ENCODE measurements at regions not wholly inside any gene's neighbourhood (a gene's known extent, or its start where the extent isn't known, plus 50 kb on each side); places are given as distances from the start of the nearest gene placed in this dataset.

DNA sequence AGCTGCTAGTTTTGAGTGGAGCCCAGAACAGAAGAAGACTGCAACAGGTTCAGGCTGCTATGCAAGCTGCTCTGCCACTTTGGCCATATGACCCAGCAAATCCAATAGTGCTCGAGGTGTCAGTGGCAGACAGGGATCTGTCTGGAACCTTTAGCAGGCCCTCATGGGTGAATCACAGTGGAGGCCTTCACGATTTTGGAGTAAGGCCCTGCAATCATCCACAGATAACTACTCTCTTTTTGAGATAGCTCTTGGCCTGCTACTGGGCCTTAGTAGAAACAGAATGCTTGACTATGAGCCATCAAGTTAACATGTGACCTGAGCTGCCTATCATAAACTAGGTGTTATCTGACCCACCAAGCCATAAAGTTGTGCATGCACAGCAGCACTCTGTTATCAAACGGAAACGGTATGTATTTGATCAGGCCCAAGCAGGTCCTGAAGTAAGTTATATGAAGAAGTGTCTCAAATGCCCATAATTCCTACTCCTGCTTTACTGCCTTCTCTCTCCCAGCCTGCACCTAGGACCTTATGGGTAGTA lies 116.9 kb upstream of the CCDC196 start:
- H2AFZ ChIP-seq = no peak overlapping the region
- H3K27me3 ChIP-seq (ENCODE audit: insufficient read depth) = no peaks in the 10 kb centered on the region
- no peak for ATAC-seq
- Mint-ChIP-seq H3K27me3 (ENCODE audit: insufficient read depth, low read depth, poor library complexity) (no peaks in the 10 kb centered on the region), H3K9me3 (no peaks in the 10 kb centered on the region; the same call in 2 of the 3 replicates), H3K4me1 (peaks cover 3% of the 10 kb centered on the region; the same call in 1 of the 3 replicates), H3K4me3 (no peak overlapping the region), H3K27ac (no peak overlapping the region), H3K36me3 (ENCODE audit: low read depth) (no peaks in the 10 kb centered on the region)
- no peaks in the 10 kb centered on the region for H3F3A ChIP-seq (replicated peaks; ENCODE audit: low read depth)
- H4K20me1 ChIP-seq (replicated peaks; ENCODE audit: insufficient read depth) = no peaks in the 10 kb centered on the region
- H3K4me1 ChIP-seq (ENCODE audit: insufficient read depth) = no peaks in the 10 kb centered on the region
- no peak overlapping the region for H3K4me2 ChIP-seq
- H3K4me3 ChIP-seq = no peak overlapping the region
- DNase-seq (ENCODE audit: low spot score) = no peak
- no peak overlapping the region for H3K27ac ChIP-seq (ENCODE audit: low read depth)
- H3K79me2 ChIP-seq (replicated peaks; ENCODE audit: insufficient read depth) = no peaks in the 10 kb centered on the region
- H3K36me3 ChIP-seq (ENCODE audit: insufficient read depth) = no peaks in the 10 kb centered on the region
- TF ChIP-seq POLR2AphosphoS5 (IDR thresholded peaks at IDR 0.05; ENCODE audit: low read depth) (no peak), CTCF (conservative IDR thresholded peaks at IDR 0.05; ENCODE audit: low read depth in 2 of 2) (no peak), NANOG (IDR thresholded peaks at IDR 0.05; ENCODE audit: borderline replicate concordance) (no peak), EZH2phosphoT487 (IDR thresholded peaks at IDR 0.05; ENCODE audit: unreplicated experiment) (no peak), ZNF114 (CRISPR knock-in tag; IDR thresholded peaks at IDR 0.05) (no peak), ZNF331 (CRISPR knock-in tag; IDR thresholded peaks at IDR 0.05; ENCODE audit: low read depth) (no peak)
- peaks cover 6% of the 10 kb centered on the region; the same call in 1 of the 2 replicates for H3K9me2 ChIP-seq (ENCODE audit: insufficient read depth)

DNA sequence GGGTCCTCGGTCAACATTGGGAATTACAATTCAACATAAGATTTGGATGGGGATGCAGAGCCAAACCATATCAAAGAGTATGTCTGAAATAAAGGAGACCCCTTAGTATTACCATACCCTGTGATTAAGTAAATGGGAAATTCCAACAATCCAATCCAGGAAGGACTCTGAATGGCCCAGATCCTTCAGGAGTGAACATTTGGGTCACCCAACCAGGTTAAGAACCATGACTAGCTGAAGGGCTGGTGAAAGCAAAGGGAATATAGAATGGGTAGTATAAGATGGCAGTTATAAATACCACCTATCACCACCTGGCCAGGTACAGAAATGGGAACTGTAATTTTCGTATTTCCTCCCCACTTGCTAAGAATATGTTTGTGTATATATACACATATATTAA lies 114.4 kb upstream of the CCDC196 start:
- no peak overlapping the region for H3K4me3 ChIP-seq
- H3K27ac Mint-ChIP-seq = no peak overlapping the region
- no peaks in the 10 kb centered on the region for H3K27me3 Mint-ChIP-seq (ENCODE audit: insufficient read depth, low read depth, poor library complexity)
- peaks cover 7% of the 10 kb centered on the region; the same call in 1 of the 2 replicates for H3K4me1 ChIP-seq (ENCODE audit: insufficient read depth)
- H3F3A ChIP-seq (replicated peaks; ENCODE audit: low read depth) = no peaks in the 10 kb centered on the region
- H3K27ac ChIP-seq (ENCODE audit: low read depth) = no peak overlapping the region
- DNase-seq (ENCODE audit: low spot score) (no peak), ATAC-seq (no peak)
- H3K4me3 Mint-ChIP-seq = no peak overlapping the region
- no peak overlapping the region for H2AFZ ChIP-seq
- H4K20me1 ChIP-seq (replicated peaks; ENCODE audit: insufficient read depth) = no peaks in the 10 kb centered on the region
- peaks cover 4% of the 10 kb centered on the region; the same call in 2 of the 3 replicates for H3K4me1 Mint-ChIP-seq
- no peaks in the 10 kb centered on the region for H3K36me3 Mint-ChIP-seq (ENCODE audit: low read depth)
- H3K36me3 ChIP-seq (ENCODE audit: insufficient read depth) = no peaks in the 10 kb centered on the region
- H3K79me2 ChIP-seq (replicated peaks; ENCODE audit: insufficient read depth) = no peaks in the 10 kb centered on the region
- H3K4me2 ChIP-seq = no peak overlapping the region
- peaks cover 6% of the 10 kb centered on the region; the same call in 1 of the 2 replicates for H3K9me2 ChIP-seq (ENCODE audit: insufficient read depth)
- TF ChIP-seq, protein P1, sequence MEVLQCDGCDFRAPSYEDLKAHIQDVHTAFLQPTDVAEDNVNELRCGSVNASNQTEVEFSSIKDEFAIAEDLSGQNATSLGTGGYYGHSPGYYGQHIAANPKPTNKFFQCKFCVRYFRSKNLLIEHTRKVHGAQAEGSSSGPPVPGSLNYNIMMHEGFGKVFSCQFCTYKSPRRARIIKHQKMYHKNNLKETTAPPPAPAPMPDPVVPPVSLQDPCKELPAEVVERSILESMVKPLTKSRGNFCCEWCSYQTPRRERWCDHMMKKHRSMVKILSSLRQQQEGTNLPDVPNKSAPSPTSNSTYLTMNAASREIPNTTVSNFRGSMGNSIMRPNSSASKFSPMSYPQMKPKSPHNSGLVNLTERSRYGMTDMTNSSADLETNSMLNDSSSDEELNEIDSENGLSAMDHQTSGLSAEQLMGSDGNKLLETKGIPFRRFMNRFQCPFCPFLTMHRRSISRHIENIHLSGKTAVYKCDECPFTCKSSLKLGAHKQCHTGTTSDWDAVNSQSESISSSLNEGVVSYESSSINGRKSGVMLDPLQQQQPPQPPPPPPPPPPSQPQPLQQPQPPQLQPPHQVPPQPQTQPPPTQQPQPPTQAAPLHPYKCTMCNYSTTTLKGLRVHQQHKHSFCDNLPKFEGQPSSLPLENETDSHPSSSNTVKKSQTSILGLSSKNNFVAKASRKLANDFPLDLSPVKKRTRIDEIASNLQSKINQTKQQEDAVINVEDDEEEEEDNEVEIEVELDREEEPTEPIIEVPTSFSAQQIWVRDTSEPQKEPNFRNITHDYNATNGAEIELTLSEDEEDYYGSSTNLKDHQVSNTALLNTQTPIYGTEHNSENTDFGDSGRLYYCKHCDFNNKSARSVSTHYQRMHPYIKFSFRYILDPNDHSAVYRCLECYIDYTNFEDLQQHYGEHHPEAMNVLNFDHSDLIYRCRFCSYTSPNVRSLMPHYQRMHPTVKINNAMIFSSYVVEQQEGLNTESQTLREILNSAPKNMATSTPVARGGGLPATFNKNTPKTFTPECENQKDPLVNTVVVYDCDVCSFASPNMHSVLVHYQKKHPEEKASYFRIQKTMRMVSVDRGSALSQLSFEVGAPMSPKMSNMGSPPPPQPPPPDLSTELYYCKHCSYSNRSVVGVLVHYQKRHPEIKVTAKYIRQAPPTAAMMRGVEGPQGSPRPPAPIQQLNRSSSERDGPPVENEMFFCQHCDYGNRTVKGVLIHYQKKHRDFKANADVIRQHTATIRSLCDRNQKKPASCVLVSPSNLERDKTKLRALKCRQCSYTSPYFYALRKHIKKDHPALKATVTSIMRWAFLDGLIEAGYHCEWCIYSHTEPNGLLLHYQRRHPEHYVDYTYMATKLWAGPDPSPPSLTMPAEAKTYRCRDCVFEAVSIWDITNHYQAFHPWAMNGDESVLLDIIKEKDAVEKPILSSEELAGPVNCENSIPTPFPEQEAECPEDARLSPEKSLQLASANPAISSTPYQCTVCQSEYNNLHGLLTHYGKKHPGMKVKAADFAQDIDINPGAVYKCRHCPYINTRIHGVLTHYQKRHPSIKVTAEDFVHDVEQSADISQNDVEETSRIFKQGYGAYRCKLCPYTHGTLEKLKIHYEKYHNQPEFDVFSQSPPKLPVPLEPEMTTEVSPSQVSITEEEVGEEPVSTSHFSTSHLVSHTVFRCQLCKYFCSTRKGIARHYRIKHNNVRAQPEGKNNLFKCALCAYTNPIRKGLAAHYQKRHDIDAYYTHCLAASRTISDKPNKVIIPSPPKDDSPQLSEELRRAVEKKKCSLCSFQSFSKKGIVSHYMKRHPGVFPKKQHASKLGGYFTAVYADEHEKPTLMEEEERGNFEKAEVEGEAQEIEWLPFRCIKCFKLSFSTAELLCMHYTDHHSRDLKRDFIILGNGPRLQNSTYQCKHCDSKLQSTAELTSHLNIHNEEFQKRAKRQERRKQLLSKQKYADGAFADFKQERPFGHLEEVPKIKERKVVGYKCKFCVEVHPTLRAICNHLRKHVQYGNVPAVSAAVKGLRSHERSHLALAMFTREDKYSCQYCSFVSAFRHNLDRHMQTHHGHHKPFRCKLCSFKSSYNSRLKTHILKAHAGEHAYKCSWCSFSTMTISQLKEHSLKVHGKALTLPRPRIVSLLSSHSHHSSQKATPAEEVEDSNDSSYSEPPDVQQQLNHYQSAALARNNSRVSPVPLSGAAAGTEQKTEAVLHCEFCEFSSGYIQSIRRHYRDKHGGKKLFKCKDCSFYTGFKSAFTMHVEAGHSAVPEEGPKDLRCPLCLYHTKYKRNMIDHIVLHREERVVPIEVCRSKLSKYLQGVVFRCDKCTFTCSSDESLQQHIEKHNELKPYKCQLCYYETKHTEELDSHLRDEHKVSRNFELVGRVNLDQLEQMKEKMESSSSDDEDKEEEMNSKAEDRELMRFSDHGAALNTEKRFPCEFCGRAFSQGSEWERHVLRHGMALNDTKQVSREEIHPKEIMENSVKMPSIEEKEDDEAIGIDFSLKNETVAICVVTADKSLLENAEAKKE (CRISPR knock-in tag; IDR thresholded peaks at IDR 0.05) = no peak
- TF ChIP-seq STAT1 (IDR thresholded peaks at IDR 0.05; ENCODE audit: unreplicated experiment) = no peak
- no peak for TF ChIP-seq EZH2 (IDR thresholded peaks at IDR 0.05; ENCODE audit: low read depth, unreplicated experiment)
- no peak for TF ChIP-seq ETS1 (IDR thresholded peaks at IDR 0.05)
- TF ChIP-seq ZNF331 (CRISPR knock-in tag; IDR thresholded peaks at IDR 0.05; ENCODE audit: low read depth) = no peak
- TF ChIP-seq CREB1 (CRISPR knock-in tag; IDR thresholded peaks at IDR 0.05; ENCODE audit: low read depth) = no peak
- no peak for TF ChIP-seq JUNB (IDR thresholded peaks at IDR 0.05; ENCODE audit: unreplicated experiment)
- TF ChIP-seq POLR2AphosphoS5 (IDR thresholded peaks at IDR 0.05; ENCODE audit: low read depth) = no peak
- TF ChIP-seq NANOG (IDR thresholded peaks at IDR 0.05; ENCODE audit: borderline replicate concordance) = no peak
- H3K9me3 Mint-ChIP-seq = no peaks in the 10 kb centered on the region; the same call in 2 of the 3 replicates
- no peaks in the 10 kb centered on the region for H3K27me3 ChIP-seq (ENCODE audit: insufficient read depth)
